ENCODE measurements at regions not wholly inside any gene's neighbourhood (a gene's known extent, or its start where the extent isn't known, plus 50 kb on each side); places are given as distances from the start of the nearest gene placed in this dataset.

GRCh38 chr5:51908215-51908614 is 525.0 kb downstream of the ISL1 start (continued):
- TF ChIP-seq, protein P1, sequence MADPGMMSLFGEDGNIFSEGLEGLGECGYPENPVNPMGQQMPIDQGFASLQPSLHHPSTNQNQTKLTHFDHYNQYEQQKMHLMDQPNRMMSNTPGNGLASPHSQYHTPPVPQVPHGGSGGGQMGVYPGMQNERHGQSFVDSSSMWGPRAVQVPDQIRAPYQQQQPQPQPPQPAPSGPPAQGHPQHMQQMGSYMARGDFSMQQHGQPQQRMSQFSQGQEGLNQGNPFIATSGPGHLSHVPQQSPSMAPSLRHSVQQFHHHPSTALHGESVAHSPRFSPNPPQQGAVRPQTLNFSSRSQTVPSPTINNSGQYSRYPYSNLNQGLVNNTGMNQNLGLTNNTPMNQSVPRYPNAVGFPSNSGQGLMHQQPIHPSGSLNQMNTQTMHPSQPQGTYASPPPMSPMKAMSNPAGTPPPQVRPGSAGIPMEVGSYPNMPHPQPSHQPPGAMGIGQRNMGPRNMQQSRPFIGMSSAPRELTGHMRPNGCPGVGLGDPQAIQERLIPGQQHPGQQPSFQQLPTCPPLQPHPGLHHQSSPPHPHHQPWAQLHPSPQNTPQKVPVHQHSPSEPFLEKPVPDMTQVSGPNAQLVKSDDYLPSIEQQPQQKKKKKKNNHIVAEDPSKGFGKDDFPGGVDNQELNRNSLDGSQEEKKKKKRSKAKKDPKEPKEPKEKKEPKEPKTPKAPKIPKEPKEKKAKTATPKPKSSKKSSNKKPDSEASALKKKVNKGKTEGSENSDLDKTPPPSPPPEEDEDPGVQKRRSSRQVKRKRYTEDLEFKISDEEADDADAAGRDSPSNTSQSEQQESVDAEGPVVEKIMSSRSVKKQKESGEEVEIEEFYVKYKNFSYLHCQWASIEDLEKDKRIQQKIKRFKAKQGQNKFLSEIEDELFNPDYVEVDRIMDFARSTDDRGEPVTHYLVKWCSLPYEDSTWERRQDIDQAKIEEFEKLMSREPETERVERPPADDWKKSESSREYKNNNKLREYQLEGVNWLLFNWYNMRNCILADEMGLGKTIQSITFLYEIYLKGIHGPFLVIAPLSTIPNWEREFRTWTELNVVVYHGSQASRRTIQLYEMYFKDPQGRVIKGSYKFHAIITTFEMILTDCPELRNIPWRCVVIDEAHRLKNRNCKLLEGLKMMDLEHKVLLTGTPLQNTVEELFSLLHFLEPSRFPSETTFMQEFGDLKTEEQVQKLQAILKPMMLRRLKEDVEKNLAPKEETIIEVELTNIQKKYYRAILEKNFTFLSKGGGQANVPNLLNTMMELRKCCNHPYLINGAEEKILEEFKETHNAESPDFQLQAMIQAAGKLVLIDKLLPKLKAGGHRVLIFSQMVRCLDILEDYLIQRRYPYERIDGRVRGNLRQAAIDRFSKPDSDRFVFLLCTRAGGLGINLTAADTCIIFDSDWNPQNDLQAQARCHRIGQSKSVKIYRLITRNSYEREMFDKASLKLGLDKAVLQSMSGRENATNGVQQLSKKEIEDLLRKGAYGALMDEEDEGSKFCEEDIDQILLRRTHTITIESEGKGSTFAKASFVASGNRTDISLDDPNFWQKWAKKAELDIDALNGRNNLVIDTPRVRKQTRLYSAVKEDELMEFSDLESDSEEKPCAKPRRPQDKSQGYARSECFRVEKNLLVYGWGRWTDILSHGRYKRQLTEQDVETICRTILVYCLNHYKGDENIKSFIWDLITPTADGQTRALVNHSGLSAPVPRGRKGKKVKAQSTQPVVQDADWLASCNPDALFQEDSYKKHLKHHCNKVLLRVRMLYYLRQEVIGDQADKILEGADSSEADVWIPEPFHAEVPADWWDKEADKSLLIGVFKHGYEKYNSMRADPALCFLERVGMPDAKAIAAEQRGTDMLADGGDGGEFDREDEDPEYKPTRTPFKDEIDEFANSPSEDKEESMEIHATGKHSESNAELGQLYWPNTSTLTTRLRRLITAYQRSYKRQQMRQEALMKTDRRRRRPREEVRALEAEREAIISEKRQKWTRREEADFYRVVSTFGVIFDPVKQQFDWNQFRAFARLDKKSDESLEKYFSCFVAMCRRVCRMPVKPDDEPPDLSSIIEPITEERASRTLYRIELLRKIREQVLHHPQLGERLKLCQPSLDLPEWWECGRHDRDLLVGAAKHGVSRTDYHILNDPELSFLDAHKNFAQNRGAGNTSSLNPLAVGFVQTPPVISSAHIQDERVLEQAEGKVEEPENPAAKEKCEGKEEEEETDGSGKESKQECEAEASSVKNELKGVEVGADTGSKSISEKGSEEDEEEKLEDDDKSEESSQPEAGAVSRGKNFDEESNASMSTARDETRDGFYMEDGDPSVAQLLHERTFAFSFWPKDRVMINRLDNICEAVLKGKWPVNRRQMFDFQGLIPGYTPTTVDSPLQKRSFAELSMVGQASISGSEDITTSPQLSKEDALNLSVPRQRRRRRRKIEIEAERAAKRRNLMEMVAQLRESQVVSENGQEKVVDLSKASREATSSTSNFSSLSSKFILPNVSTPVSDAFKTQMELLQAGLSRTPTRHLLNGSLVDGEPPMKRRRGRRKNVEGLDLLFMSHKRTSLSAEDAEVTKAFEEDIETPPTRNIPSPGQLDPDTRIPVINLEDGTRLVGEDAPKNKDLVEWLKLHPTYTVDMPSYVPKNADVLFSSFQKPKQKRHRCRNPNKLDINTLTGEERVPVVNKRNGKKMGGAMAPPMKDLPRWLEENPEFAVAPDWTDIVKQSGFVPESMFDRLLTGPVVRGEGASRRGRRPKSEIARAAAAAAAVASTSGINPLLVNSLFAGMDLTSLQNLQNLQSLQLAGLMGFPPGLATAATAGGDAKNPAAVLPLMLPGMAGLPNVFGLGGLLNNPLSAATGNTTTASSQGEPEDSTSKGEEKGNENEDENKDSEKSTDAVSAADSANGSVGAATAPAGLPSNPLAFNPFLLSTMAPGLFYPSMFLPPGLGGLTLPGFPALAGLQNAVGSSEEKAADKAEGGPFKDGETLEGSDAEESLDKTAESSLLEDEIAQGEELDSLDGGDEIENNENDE (IDR thresholded peaks at IDR 0.05; ENCODE audit: insufficient replicate concordance, low read length) = no peak
- TF ChIP-seq GABPA (IDR thresholded peaks at IDR 0.05; ENCODE audit: borderline replicate concordance, insufficient read depth, low read length) (no peak), EP300 (IDR thresholded peaks at IDR 0.05; ENCODE audit: borderline replicate concordance in 1 of 2, low read depth in 2 of 2, low read length in 2 of 2) (no peak), SP1 (IDR thresholded peaks at IDR 0.05; ENCODE audit: low read depth, low read length) (no peak), CHD1 (IDR thresholded peaks at IDR 0.05; ENCODE audit: low read depth, low read length) (no peak), EGR1 (IDR thresholded peaks at IDR 0.05; ENCODE audit: borderline replicate concordance, low read depth, low read length) (no peak), SP2 (IDR thresholded peaks at IDR 0.05; ENCODE audit: low read length) (no peak)
